IMR-90 (cell line): ENCODE measurements at regions not wholly inside any gene's neighbourhood (a gene's known extent, or its start where the extent isn't known, plus 50 kb on each side); places are given as distances from the start of the nearest gene placed in this dataset.

Experiments
- ATAC-seq: fragments of 200-7000 bp; cut with Tn5 transposase; 2 replicates; pipeline ENCODE4 v1.9.1; 2020; ENCODE audit warnings: low read depth, mild to moderate bottlenecking, moderate library complexity
- BruUV-seq: library from RNA; stranded (reverse); fragments of 400-500 nt; replicated peaks from 2 replicates; lab custom pipeline; 2021; lab: Mats Ljungman, UMichigan
- CTCF ChIA-PET: fragments of 300-600 bp; formaldehyde crosslinking; extraction: SDS; loops from one replicate; lab custom pipeline; 2021; ENCODE audit warnings: antibody characterized with exemption; lab: Yijun Ruan, JAX
- POLR2A ChIA-PET: fragments of 300-600 bp; sonication (Branson Sonifier 250); formaldehyde crosslinking; loops from one replicate; lab custom pipeline; 2022; ENCODE audit warnings: antibody characterized with exemption; ENCODE audit not compliant: unreplicated experiment; lab: Charles Lee
- DNase-seq: peaks from one replicate; pipeline ENCODE4 v3.0.0; 2013
- H2AFZ ChIP-seq: replicated peaks from 2 replicates; pipeline ENCODE3; 2013; ENCODE audit warnings: low read length, mild to moderate bottlenecking; ENCODE audit not compliant: poor library complexity
- H2AK5ac ChIP-seq: 2 replicates; pipeline ENCODE4 v1.6.1; 2013; ENCODE audit warnings: low read depth, low read length, inconsistent platforms
- H2AK9ac ChIP-seq: replicated peaks from 2 replicates; pipeline ENCODE3; 2013; ENCODE audit warnings: mild to moderate bottlenecking, low read depth, low read length, moderate library complexity; ENCODE audit not compliant: poor library complexity
- H2BK120ac ChIP-seq: 2 replicates; pipeline ENCODE4 v1.6.1; 2013; ENCODE audit warnings: low read depth, low read length, inconsistent platforms
- H2BK15ac ChIP-seq: 3 replicates; pipeline ENCODE4 v1.6.1; 2013; ENCODE audit warnings: low read depth, low read length, inconsistent platforms
- H2BK20ac ChIP-seq: 2 replicates; pipeline ENCODE4 v1.6.1; 2013; ENCODE audit warnings: low read depth, mild to moderate bottlenecking, inconsistent platforms, low read length, moderate library complexity
- H2BK5ac ChIP-seq: 2 replicates; pipeline ENCODE4 v1.6.1; 2013; ENCODE audit warnings: mild to moderate bottlenecking, low read depth, low read length, inconsistent platforms; ENCODE audit not compliant: poor library complexity, severe bottlenecking
- H3K14ac ChIP-seq: replicated peaks from 2 replicates; pipeline ENCODE4 v1.6.1; 2013; ENCODE audit warnings: low read depth, low read length, inconsistent platforms
- H3K18ac ChIP-seq: 2 replicates; pipeline ENCODE4 v1.6.1; 2013; ENCODE audit warnings: low read depth, low read length, control low read depth
- H3K23ac ChIP-seq: 2 replicates; pipeline ENCODE4 v1.6.1; 2013; ENCODE audit warnings: low read depth, low read length, inconsistent platforms
- H3K27ac ChIP-seq: 2 replicates; pipeline ENCODE4 v1.5.1; 2013; ENCODE audit warnings: mild to moderate bottlenecking, control low read depth, low read length; ENCODE audit not compliant: insufficient read depth
- H3K27me3 ChIP-seq: 2 replicates; pipeline ENCODE4 v1.6.1; 2013; ENCODE audit warnings: low read length; ENCODE audit not compliant: control insufficient read depth, insufficient read depth
- H3K36me3 ChIP-seq: 2 replicates; pipeline ENCODE4 v1.6.1; 2013; ENCODE audit warnings: low read length, mixed read lengths; ENCODE audit not compliant: control insufficient read depth, insufficient read depth
- H3K4ac ChIP-seq: 2 replicates; pipeline ENCODE4 v1.6.1; 2013; ENCODE audit warnings: low read depth, low read length, inconsistent platforms
- H3K4me1 ChIP-seq: 2 replicates; pipeline ENCODE4 v1.6.1; 2013; ENCODE audit warnings: low read length, mixed read lengths; ENCODE audit not compliant: control insufficient read depth, insufficient read depth
- H3K4me2 ChIP-seq: 2 replicates; pipeline ENCODE4 v1.6.1; 2013; ENCODE audit warnings: low read depth, mild to moderate bottlenecking, control low read depth, low read length, moderate library complexity
- H3K4me3 ChIP-seq: 2 replicates; pipeline ENCODE4 v1.5.1; 2013; ENCODE audit warnings: low read depth, mild to moderate bottlenecking, control low read depth, low read length, moderate library complexity; ENCODE audit not compliant: insufficient read depth
- H3K56ac ChIP-seq: 2 replicates; pipeline ENCODE4 v1.6.1; 2013; ENCODE audit warnings: low read length, inconsistent platforms; ENCODE audit not compliant: insufficient read depth; ENCODE audit errors: extremely low read depth
- H3K79me1 ChIP-seq, 2 experiments: 2 replicates each; pipeline ENCODE4 v1.6.1; 2013; ENCODE audit warnings: low read length in 2 of 2, inconsistent platforms in 1 of 2, low read depth in 1 of 2
- H3K9ac ChIP-seq: 2 replicates; pipeline ENCODE4 v1.6.1; 2013; ENCODE audit warnings: low read depth, low read length, control low read depth
- H3K9me1 ChIP-seq: 2 replicates; pipeline ENCODE4 v1.6.1; 2013; ENCODE audit warnings: low read length, inconsistent platforms; ENCODE audit not compliant: insufficient read depth
- H3K9me3 ChIP-seq: 2 replicates; pipeline ENCODE4 v1.6.1; 2013; ENCODE audit warnings: low read length; ENCODE audit not compliant: control insufficient read depth, insufficient read depth
- H4K20me1 ChIP-seq: 2 replicates; pipeline ENCODE4 v1.6.1; 2013; ENCODE audit warnings: low read length, inconsistent platforms; ENCODE audit not compliant: insufficient read depth
- H4K5ac ChIP-seq: 2 replicates; pipeline ENCODE4 v1.6.1; 2013; ENCODE audit warnings: mild to moderate bottlenecking, low read depth, low read length, control low read depth
- H4K8ac ChIP-seq, 2 experiments: 2 replicates each; pipeline ENCODE4 v1.6.1; 2013; ENCODE audit warnings: low read depth in 2 of 2, low read length in 2 of 2, control low read depth in 1 of 2, inconsistent platforms in 1 of 2
- H4K91ac ChIP-seq: 2 replicates; pipeline ENCODE4 v1.6.1; 2013; ENCODE audit warnings: low read depth, low read length, inconsistent platforms; ENCODE audit not compliant: insufficient read depth
- FOS ChIP-seq: fragments of 150-350 bp; IDR thresholded peaks from 2 replicates; pipeline ENCODE4 v1.6.1; 2016; ENCODE audit warnings: low read depth, low read length
- NFE2L2 ChIP-seq: fragments of 150-350 bp; IDR thresholded peaks from 2 replicates; pipeline ENCODE4 v1.6.1; 2016; ENCODE audit warnings: low read depth, mild to moderate bottlenecking, low read length
- WGBS, 2 experiments: methylation state at CpG; one replicate each; pipeline versions ENCODE4 v1.1.5 to v1.1.7; 2013; ENCODE audit warnings: missing lambda C conversion rate in 2 of 2; ENCODE audit not compliant: insufficient read length in 1 of 2; ENCODE audit errors: extremely low coverage in 2 of 2; 5-methylcytosine and 5-hydroxymethylcytosine counted together
- dilution Hi-C: fragments of 300-500 bp; cut with HindIII; formaldehyde crosslinking; loops from one replicate; pipeline ENCODE4 v1.14.3; 2018; ENCODE audit warnings: low sequenced_read_pairs; ENCODE audit not compliant: unreplicated experiment
- in situ Hi-C: fragments of 300-500 bp; cut with MboI; formaldehyde crosslinking; loops from 3 replicates; pipeline ENCODE4 v1.14.3; 2019; ENCODE audit warnings: low sequenced_read_pairs, inconsistent platforms, mixed read lengths
- intact Hi-C: fragments of 100-400 bp; cut with micrococcal nuclease; formaldehyde crosslinking; loops from 2 replicates; pipeline ENCODE4 v1.10.0; 2022

GRCh38 chr5:58357121-58357520 lies 102.8 kb downstream of the PLK2 start:
- Histone ChIP-seq H2AFZ (no peak overlapping the region), H4K20me1 (no peaks in the 10 kb centered on the region), H3K27ac (no peak overlapping the region), H3K79me1 (no peaks in the 10 kb centered on the region), H4K8ac (no peak overlapping the region), H3K4ac (no peak overlapping the region), H3K9ac (no peak overlapping the region), H4K5ac (no peak overlapping the region), H3K4me1 (no peaks in the 10 kb centered on the region), H2BK120ac (no peak overlapping the region), H4K91ac (no peak overlapping the region), H3K9me1 (no peaks in the 10 kb centered on the region), H3K14ac (no peak overlapping the region), H3K56ac (no peak overlapping the region), H3K9me3 (no peaks in the 10 kb centered on the region), H2BK15ac (no peak overlapping the region), H3K4me3 (no peak overlapping the region), H3K18ac (no peak overlapping the region), H2AK9ac (no peak overlapping the region), H2BK5ac (no peak overlapping the region), H3K4me2 (no peak overlapping the region), H3K27me3 (no peaks in the 10 kb centered on the region), H2AK5ac (no peak overlapping the region), H3K36me3 (no peaks in the 10 kb centered on the region), H3K23ac (no peak overlapping the region), H2BK20ac (no peak overlapping the region)
- CTCF ChIA-PET, result no interaction called here
- TF ChIP-seq FOS, result peak; percentile 32; the same call in 1 of the 2 replicates
- no peak for TF ChIP-seq NFE2L2
- peak; percentile 78 for DNase-seq
- peak; percentile 77 for ATAC-seq
- WGBS, 2 experiments, result no CpG with 5 or more reads among the region's 2 CpGs
- BruUV-seq, result no TSS peak
- dilution Hi-C loops (no loop called here), intact Hi-C loops (no loop called here), in situ Hi-C loops (no loop called here)
- POLR2A ChIA-PET, result no interaction called here
